PC-3 (cell line): ENCODE measurements at regions not wholly inside any gene's neighbourhood (a gene's known extent, or its start where the extent isn't known, plus 50 kb on each side); places are given as distances from the start of the nearest gene placed in this dataset.

Source experiments
- CTCF ChIP-seq: fragments of 300-600 bp; sonication (generic); conservative IDR thresholded peaks from 2 replicates; pipeline ENCODE4 v1.5.1; 2017; ENCODE audit warnings: antibody characterized with exemption, low read depth, mild to moderate bottlenecking, low read length
- EZH2 ChIP-seq: fragments of 300-600 bp; sonication (generic); IDR thresholded peaks from one replicate; pipeline ENCODE4 v1.6.1; 2017; ENCODE audit warnings: antibody characterized with exemption, mild to moderate bottlenecking, low read length; ENCODE audit not compliant: unreplicated experiment
- EZH2phosphoT487 ChIP-seq: fragments of 300-600 bp; sonication (generic); IDR thresholded peaks from 2 replicates; pipeline ENCODE4 v1.6.1; 2018; ENCODE audit warnings: mild to moderate bottlenecking, antibody characterized with exemption, low read length, borderline replicate concordance

DNA sequence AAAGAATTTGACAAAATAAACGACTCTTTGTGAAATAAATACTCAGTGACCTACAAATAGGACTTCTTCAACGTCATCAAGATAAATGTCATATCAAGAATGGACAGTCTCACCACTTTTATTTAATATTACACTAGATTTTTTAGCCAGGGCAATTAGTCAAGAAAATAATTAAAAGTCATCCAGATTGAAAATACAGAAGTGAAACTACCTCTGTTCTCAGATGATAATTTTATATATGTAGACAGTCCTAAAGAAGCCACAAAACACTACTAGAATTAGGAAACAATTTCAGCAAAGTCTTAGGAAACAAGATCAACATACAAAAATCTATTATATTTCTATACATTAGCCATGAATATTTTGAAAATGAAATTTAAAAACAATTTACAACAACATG is 689.6 kb upstream of the SEL1L start:
- TF ChIP-seq CTCF (no peak), EZH2 (no peak), EZH2phosphoT487 (no peak)
